Stimulated activated CD4-positive, alpha-beta T cell treated with anti-CD3 and anti-CD28 coated beads, TNF-alpha, amount 100 ng/mL, for 1 hour (primary cell): ENCODE measurements at regions not wholly inside any gene's neighbourhood (a gene's known extent, or its start where the extent isn't known, plus 50 kb on each side); places are given as distances from the start of the nearest gene placed in this dataset.

Experiments
- DNase-seq, 3 donors: peaks; one replicate each; pipeline ENCODE4 v3.0.0-alpha.2; 2020; ENCODE audit warnings: low read depth in 3 of 3, low spot score in 1 of 3

- DNase-seq, result no peak
These were observed 238.4 kb downstream of the ZEB2 start for GRCh38 chr2:144281476-144281875.

GRCh38 chr2:144280009-144280408, 239.9 kb downstream of the ZEB2 start:
- no peak for DNase-seq

- DNase-seq, result no peak
These were observed 240.8 kb downstream of the ZEB2 start for GRCh38 chr2:144279165-144279564.

- DNase-seq, result no peak
These were observed 242.1 kb downstream of the ZEB2 start for GRCh38 chr2:144277622-144278354.

- DNase-seq, result no peak
These were observed 244.6 kb downstream of the ZEB2 start for GRCh38 chr2:144275340-144275739.

GRCh38 chr2:144274131-144274530, 245.8 kb downstream of the ZEB2 start:
- no peak for DNase-seq

- no peak for DNase-seq
These were observed 249.0 kb downstream of the ZEB2 start for GRCh38 chr2:144270951-144271350.

GRCh38 chr2:144268036-144268678, 251.8 kb downstream of the ZEB2 start:
- no peak for DNase-seq

GRCh38 chr2:144267239-144267638, 252.7 kb downstream of the ZEB2 start:
- no peak for DNase-seq

GRCh38 chr2:144265654-144266053, 254.3 kb downstream of the ZEB2 start:
- no peak for DNase-seq

- no peak for DNase-seq
These were observed 258.0 kb downstream of the ZEB2 start for GRCh38 chr2:144261966-144262365.

- DNase-seq, result no peak
These were observed 258.6 kb downstream of the ZEB2 start for GRCh38 chr2:144261336-144261735.

GRCh38 chr2:144259332-144259731, 260.6 kb downstream of the ZEB2 start:
- DNase-seq, result no peak

GRCh38 chr2:144258154-144258553, 261.8 kb downstream of the ZEB2 start:
- DNase-seq, result no peak

- no peak for DNase-seq
These were observed 262.8 kb downstream of the ZEB2 start for GRCh38 chr2:144256996-144257707.

GRCh38 chr2:144254342-144255235, 265.3 kb downstream of the ZEB2 start:
- DNase-seq, result no peak

GRCh38 chr2:144253743-144254142, 266.2 kb downstream of the ZEB2 start:
- DNase-seq, result no peak

- DNase-seq, result no peak
These were observed 267.2 kb downstream of the ZEB2 start for GRCh38 chr2:144252694-144253093.

GRCh38 chr2:144249035-144249637, 270.8 kb downstream of the ZEB2 start:
- no peak for DNase-seq

GRCh38 chr2:144248350-144249034, 271.4 kb downstream of the ZEB2 start:
- DNase-seq, result no peak
